ENCODE measurements at regions not wholly inside any gene's neighbourhood (a gene's known extent, or its start where the extent isn't known, plus 50 kb on each side); places are given as distances from the start of the nearest gene placed in this dataset.

DNA sequence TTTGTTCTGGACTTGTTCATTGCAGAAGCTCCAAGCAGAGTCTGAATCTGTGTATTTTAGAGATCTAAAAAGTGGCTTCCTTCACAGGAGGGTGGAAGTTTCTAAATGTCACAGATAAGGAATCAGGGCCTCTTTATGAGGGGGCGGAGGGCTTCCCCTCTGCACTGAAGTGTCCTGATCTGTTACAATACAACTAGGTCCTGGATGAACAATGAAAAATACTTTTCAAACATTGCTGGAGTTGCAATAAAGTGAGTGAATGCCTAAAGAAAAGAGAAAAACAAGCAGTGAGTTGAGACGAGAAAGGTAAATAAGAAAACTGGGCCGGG lies 179.3 kb upstream of the HDAC4 start:
- Mint-ChIP-seq H3K27ac (no peak overlapping the region), H3K36me3 (ENCODE audit: low read depth) (no peaks in the 10 kb centered on the region), H3K4me3 (no peak overlapping the region), H3K27me3 (ENCODE audit: low read depth) (no peaks in the 10 kb centered on the region), H3K4me1 (ENCODE audit: low read depth) (no peaks in the 10 kb centered on the region), H3K9me3 (ENCODE audit: insufficient read depth) (no peaks in the 10 kb centered on the region)
- POLR2A ChIA-PET = no interaction called here
- no peak for DNase-seq
- CTCF ChIA-PET = no interaction called here
- ATAC-seq = no peak

- Mint-ChIP-seq H3K27ac (no peak overlapping the region), H3K4me3 (no peak overlapping the region), H3K27me3 (ENCODE audit: low read depth) (no peaks in the 10 kb centered on the region), H3K9me3 (ENCODE audit: insufficient read depth) (no peaks in the 10 kb centered on the region), H3K36me3 (ENCODE audit: low read depth) (no peaks in the 10 kb centered on the region), H3K4me1 (ENCODE audit: low read depth) (no peaks in the 10 kb centered on the region)
- ATAC-seq (no peak), DNase-seq (no peak)
- ChIA-PET CTCF (no interaction called here), POLR2A (interaction anchor here (0.6 kb wide), 1 partner anchor 676 kb away, joined by 3 read pairs; no protein-coding TSS in a partner anchor)
These were observed 178.8 kb upstream of the HDAC4 start for GRCh38 chr2:239579524-239580198.

DNA sequence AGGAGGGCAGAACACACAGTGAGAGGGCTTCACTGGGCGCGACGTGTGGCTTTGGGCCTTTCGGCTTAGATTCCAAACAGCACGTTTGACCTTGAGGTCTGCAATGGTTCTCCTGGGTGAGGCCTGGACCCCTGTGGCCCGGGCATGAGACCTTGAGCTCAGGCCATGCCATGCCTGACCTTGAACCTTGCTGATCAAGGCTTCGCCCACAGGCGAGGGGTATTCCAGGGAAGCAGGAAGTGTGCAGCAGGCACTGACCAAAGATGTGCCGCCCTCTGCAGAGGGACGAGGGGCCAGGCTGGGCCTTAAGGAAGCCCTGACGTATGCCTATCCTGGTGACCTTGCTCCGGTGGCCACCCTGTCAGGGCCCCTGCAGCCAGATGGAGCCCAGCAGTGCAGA lies 178.3 kb upstream of the HDAC4 start:
- ChIA-PET POLR2A (no interaction called here), CTCF (no interaction called here)
- no peak overlapping the region for H3K27ac Mint-ChIP-seq
- no peak overlapping the region for H3K4me3 Mint-ChIP-seq
- no peaks in the 10 kb centered on the region for H3K9me3 Mint-ChIP-seq (ENCODE audit: insufficient read depth)
- DNase-seq (no peak), ATAC-seq (no peak)
- H3K4me1 Mint-ChIP-seq (ENCODE audit: low read depth) = no peaks in the 10 kb centered on the region
- H3K36me3 Mint-ChIP-seq (ENCODE audit: low read depth) = no peaks in the 10 kb centered on the region
- H3K27me3 Mint-ChIP-seq (ENCODE audit: low read depth) = no peaks in the 10 kb centered on the region

GRCh38 chr2:239578381-239578780 lies 177.6 kb upstream of the HDAC4 start:
- Mint-ChIP-seq H3K4me3 (no peak overlapping the region), H3K4me1 (ENCODE audit: low read depth) (no peaks in the 10 kb centered on the region), H3K9me3 (ENCODE audit: insufficient read depth) (no peaks in the 10 kb centered on the region), H3K36me3 (ENCODE audit: low read depth) (no peaks in the 10 kb centered on the region), H3K27ac (no peak overlapping the region), H3K27me3 (ENCODE audit: low read depth) (no peaks in the 10 kb centered on the region)
- no peak for ATAC-seq
- no peak for DNase-seq
- ChIA-PET POLR2A (no interaction called here), CTCF (no interaction called here)

- no peak for ATAC-seq
- H3K27ac Mint-ChIP-seq = no peak overlapping the region
- H3K36me3 Mint-ChIP-seq (ENCODE audit: low read depth) = no peaks in the 10 kb centered on the region
- H3K9me3 Mint-ChIP-seq (ENCODE audit: insufficient read depth) = no peaks in the 10 kb centered on the region
- CTCF ChIA-PET = no interaction called here
- POLR2A ChIA-PET = no interaction called here
- H3K27me3 Mint-ChIP-seq (ENCODE audit: low read depth) = no peaks in the 10 kb centered on the region
- no peak for DNase-seq
- H3K4me3 Mint-ChIP-seq = no peak overlapping the region
- H3K4me1 Mint-ChIP-seq (ENCODE audit: low read depth) = no peaks in the 10 kb centered on the region
These were observed 177.1 kb upstream of the HDAC4 start for GRCh38 chr2:239577935-239578334.

DNA sequence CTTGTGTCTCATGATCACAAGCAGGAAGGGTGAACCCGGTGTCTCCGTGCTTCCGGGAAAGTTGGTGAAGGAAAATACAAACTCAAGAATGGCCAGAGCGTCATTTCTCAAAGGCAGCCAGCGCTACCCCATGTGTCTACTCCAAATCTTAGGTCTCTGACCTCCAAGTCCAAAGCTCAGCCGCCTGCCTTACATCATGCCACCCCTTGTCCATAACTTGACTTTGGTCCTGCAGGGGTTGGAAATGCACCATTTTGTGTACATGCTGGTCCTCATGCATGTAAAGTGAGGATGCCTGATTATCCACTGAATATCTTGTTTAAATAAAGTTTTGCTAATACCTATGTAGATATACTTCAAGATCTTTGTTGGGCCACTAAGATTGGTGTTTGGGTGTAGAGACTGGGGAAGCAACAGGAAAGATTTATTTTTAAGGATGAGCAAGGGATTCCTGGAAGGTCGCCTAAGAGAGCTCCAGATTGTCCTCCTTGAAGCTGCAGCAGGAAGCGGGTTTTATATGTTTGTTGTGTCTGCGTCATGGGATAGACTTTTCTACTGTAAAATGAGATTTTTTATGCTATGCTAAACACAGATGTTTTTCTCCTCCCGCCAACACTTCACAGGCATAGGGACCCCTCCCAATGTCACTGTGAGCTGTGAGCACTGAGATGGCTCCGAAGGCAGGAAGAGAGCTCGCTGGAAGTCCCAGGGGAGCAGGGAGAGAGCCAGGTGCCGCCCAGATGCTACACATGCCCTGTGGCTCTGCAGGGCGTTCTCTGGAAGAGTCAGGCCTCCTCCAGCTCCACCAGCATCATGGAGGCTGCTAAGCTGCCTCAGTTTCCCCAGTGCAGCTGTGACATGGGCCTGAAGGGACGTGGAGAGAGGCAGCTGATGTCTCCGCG lies 176.2 kb upstream of the HDAC4 start:
- no peak overlapping the region for H3K4me3 Mint-ChIP-seq
- no peak overlapping the region for H3K27ac Mint-ChIP-seq
- ChIA-PET POLR2A (no interaction called here), CTCF (no interaction called here)
- ATAC-seq (no peak), DNase-seq (no peak)
- no peaks in the 10 kb centered on the region for H3K36me3 Mint-ChIP-seq (ENCODE audit: low read depth)
- H3K9me3 Mint-ChIP-seq (ENCODE audit: insufficient read depth) = no peaks in the 10 kb centered on the region
- H3K4me1 Mint-ChIP-seq (ENCODE audit: low read depth) = no peaks in the 10 kb centered on the region
- H3K27me3 Mint-ChIP-seq (ENCODE audit: low read depth) = no peaks in the 10 kb centered on the region

DNA sequence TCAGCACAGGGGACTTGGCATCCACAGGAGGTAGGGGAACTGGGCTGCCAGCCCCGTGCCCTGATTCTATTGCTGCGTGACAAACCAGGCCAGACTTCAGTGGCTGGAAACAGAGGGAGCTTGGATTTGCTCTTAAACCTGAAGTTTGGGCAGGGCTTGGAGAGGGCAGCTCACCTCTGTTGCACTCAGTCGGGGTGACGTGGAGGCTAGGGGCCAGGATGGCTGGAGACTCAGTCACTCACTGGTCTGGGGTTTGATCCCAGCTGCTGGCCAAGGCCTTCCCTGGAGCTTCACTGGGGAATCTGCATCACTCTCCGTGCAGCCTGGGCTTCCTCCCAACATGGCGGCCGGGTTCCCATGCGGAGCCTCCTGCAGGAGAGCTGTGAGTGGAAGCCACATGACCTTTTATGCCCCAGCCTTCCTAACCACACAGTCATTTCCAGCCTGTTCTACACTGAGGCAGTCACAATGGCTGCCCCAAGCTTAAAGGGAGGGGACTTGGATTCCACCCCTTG lies 175.2 kb upstream of the HDAC4 start:
- ATAC-seq = no peak
- H3K27ac Mint-ChIP-seq = no peak overlapping the region

DNA sequence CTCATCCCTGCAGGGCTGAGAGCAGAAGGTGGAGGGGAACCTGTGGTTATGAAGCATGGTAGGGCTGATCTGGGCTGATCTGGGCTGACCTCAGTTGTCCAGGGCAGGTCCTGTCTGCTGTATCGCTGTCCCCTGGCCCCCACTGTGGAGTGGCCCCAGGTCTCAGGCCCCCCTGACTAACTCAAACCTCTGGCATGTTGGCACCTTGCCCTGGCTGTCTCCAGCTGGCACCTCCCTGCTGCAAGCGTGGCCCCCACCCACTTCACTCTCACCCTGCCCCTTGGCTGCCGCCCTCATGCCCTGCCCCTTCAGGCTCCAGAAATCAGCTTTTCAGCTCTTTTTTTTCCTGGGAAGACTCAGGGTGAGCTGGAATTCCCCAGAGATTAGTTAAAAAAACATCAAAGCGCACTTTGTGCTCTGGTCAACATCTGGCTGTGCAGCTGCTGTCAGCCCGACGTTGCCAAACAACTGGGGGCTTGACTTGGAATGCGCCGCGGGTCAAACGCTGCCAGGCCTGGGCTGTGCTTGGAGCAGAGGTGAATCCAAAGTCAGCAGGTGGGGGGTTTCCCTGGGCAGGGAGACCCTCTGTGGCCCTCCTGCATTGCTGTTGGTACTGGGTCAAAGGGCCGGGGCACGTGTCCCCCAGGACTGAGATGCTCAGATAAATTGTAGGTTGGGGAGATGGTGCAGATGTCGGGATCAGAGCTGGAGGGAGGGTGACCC lies 173.8 kb upstream of the HDAC4 start:
- Mint-ChIP-seq H3K4me1 (ENCODE audit: low read depth) (no peaks in the 10 kb centered on the region), H3K9me3 (ENCODE audit: insufficient read depth) (no peaks in the 10 kb centered on the region), H3K36me3 (ENCODE audit: low read depth) (no peaks in the 10 kb centered on the region), H3K27me3 (ENCODE audit: low read depth) (no peaks in the 10 kb centered on the region), H3K4me3 (no peak overlapping the region), H3K27ac (no peak overlapping the region)
- DNase-seq (no peak), ATAC-seq (no peak)
- ChIA-PET POLR2A (interaction anchor here (0.9 to 1.3 kb wide), 2 partner anchors 8 to 20 kb away, joined by 3 to 4 read pairs; no protein-coding TSS in a partner anchor), CTCF (no interaction called here)

More for the DNA sequence above, 175.2 kb upstream of the HDAC4 start:
- H3K4me1 Mint-ChIP-seq (ENCODE audit: low read depth) = no peaks in the 10 kb centered on the region
- H3K36me3 Mint-ChIP-seq (ENCODE audit: low read depth) = no peaks in the 10 kb centered on the region
- ChIA-PET CTCF (no interaction called here), POLR2A (interaction anchor here (1.3 kb wide), 1 partner anchor 18 kb away, joined by 4 read pairs; no protein-coding TSS in a partner anchor)
- no peaks in the 10 kb centered on the region for H3K27me3 Mint-ChIP-seq (ENCODE audit: low read depth)
- no peak for DNase-seq
- H3K9me3 Mint-ChIP-seq (ENCODE audit: insufficient read depth) = no peaks in the 10 kb centered on the region
- no peak overlapping the region for H3K4me3 Mint-ChIP-seq

GRCh38 chr2:239574054-239574433 lies 173.2 kb upstream of the HDAC4 start:
- Mint-ChIP-seq H3K36me3 (ENCODE audit: low read depth) (no peaks in the 10 kb centered on the region), H3K9me3 (ENCODE audit: insufficient read depth) (no peaks in the 10 kb centered on the region), H3K27me3 (ENCODE audit: low read depth) (no peaks in the 10 kb centered on the region), H3K4me3 (no peak overlapping the region), H3K27ac (no peak overlapping the region), H3K4me1 (ENCODE audit: low read depth) (no peaks in the 10 kb centered on the region)
- no peak for ATAC-seq
- ChIA-PET CTCF (no interaction called here), POLR2A (no interaction called here)
- DNase-seq = no peak

- H3K9me3 Mint-ChIP-seq (ENCODE audit: insufficient read depth) = no peaks in the 10 kb centered on the region
- no peaks in the 10 kb centered on the region for H3K4me1 Mint-ChIP-seq (ENCODE audit: low read depth)
- H3K27me3 Mint-ChIP-seq (ENCODE audit: low read depth) = no peaks in the 10 kb centered on the region
- no peak for DNase-seq
- POLR2A ChIA-PET = no interaction called here
- H3K36me3 Mint-ChIP-seq (ENCODE audit: low read depth) = no peaks in the 10 kb centered on the region
- H3K27ac Mint-ChIP-seq = no peak overlapping the region
- ATAC-seq = no peak
- H3K4me3 Mint-ChIP-seq = no peak overlapping the region
- CTCF ChIA-PET = no interaction called here
These were observed 170.2 kb upstream of the HDAC4 start for GRCh38 chr2:239570971-239571520.

DNA sequence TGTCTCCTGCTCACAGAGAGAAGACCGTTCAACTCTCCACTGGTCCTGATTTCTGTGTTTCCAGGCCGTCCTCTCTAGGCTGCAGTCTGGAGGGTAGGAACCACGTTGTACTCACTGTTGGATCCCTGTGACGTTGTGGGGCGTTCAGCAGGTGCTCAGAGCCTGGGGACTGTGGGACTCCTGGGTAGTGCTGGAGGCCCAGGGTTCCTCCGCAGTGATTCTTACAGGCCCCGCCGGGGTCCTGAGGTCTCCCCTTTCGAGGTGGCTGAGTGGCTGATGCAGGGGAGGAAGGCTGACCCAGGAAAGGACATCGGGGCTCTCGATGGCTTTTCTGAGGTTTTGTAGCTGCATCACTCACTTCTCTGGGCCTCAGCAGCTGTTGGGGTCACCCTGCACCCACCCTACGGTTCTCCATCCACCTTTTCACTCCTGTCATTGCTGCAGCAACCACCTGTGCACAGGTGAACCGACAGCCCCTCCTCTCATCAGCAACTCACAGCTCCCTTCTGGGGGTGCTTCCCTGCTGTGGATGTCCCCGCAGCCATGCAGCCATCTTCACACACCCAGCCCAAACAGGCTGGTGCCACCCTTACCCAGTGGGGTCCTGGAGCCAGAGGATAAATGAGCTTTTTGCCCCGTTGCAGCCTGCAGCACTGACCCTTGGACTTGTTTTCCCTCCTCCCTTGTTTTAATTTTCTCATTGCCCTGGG lies 169.6 kb upstream of the HDAC4 start:
- H3K27ac Mint-ChIP-seq = no peak overlapping the region
- no peaks in the 10 kb centered on the region for H3K27me3 Mint-ChIP-seq (ENCODE audit: low read depth)
- POLR2A ChIA-PET = no interaction called here

More for the DNA sequence above, 169.6 kb upstream of the HDAC4 start:
- H3K9me3 Mint-ChIP-seq (ENCODE audit: insufficient read depth) = no peaks in the 10 kb centered on the region
- ATAC-seq (no peak), DNase-seq (no peak)
- H3K4me3 Mint-ChIP-seq = no peak overlapping the region
- CTCF ChIA-PET = no interaction called here
- no peaks in the 10 kb centered on the region for H3K4me1 Mint-ChIP-seq (ENCODE audit: low read depth)
- no peaks in the 10 kb centered on the region for H3K36me3 Mint-ChIP-seq (ENCODE audit: low read depth)
